ENCODE measurements at regions not wholly inside any gene's neighbourhood (a gene's known extent, or its start where the extent isn't known, plus 50 kb on each side); places are given as distances from the start of the nearest gene placed in this dataset.
A peak's percentile ranks its signal among the peaks of the same experiment; 100 is the strongest.
"Not testable (repeated sequence)": the region's sequence is repeated elsewhere in the genome, so short reads cannot be mapped to it uniquely, and the experiment has no call there.

DNA sequence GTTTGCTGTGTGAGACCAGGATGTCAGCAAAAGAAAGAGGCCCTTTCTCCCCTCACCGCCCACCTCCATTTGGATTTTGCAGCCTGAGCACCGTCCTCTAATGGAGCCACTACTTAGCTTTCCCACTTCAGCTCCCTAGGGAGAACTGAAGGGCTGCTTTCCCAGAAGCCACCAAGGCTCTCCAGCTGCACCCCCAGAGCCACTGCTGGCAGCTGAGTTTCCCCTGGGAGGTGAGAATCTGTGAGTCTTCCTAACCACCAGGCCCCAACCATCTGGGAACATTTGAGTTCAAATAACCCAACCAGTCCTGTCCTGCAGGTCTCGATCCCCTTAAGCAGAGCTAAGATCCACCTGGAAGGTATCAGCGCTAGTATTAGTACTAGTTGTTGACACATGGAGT lies 173.1 kb upstream of the USP9X start:
- no peaks in the 10 kb centered on the region for H3K4me1 ChIP-seq (replicated peaks in 1 of 2)
- no peak overlapping the region for H3K4me3 ChIP-seq
- in situ Hi-C loops (cut with MboI; ENCODE audit: low pct_unique_long_range_greater_than_20kb in 2 of 9, low sequenced_read_pairs in 9 of 9, unreplicated experiment in 9 of 9), result no loop called here
- 21 to 100% (median 63%) methylated on average over 1 to 3 of the region's 4 CpGs; no CpG with 5 or more reads in 5 of the 10 experiments for WGBS, 10 experiments
- H3K27ac ChIP-seq, result no peak overlapping the region
- no peak for ATAC-seq (replicated peaks in 6 of 8)

GRCh38 chrX:40912576-40912975 lies 172.7 kb upstream of the USP9X start:
- Histone ChIP-seq H3K4me3 (no peak overlapping the region), H3K4me1 (replicated peaks in 1 of 2) (no peaks in the 10 kb centered on the region), H3K27ac (no peak overlapping the region)
- WGBS, 10 experiments, result 20% methylated on average over 1 of the region's 4 CpGs; no CpG with 5 or more reads in 9 of the 10 experiments
- in situ Hi-C loops (cut with MboI; ENCODE audit: low pct_unique_long_range_greater_than_20kb in 2 of 9, low sequenced_read_pairs in 9 of 9, unreplicated experiment in 9 of 9), result no loop called here
- ATAC-seq (replicated peaks in 6 of 8), result peak in 2 of 8 experiments; percentile 22 to 66

DNA sequence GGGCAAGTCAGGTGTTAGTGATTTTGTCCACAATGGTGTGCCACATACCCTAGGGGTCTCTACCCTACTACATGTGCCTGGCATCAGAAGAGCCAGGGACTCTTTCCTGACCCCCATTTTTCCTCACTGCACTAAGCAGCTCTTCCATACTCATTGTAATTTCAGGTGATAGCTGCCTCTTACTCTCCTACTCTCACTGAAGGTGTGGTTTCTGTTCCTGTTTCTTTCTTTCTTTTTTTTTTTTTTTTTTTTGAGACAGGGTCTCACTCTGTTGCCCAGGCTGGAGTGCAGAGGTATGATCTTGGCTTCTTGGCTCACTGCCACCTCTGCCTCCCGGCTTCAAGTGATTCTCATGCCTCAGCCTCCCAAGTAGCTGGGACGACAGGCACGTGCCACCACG lies 164.9 kb upstream of the USP9X start:
- H3K27ac ChIP-seq, result no peak overlapping the region
- ATAC-seq (replicated peaks in 6 of 8), result no peak
- in situ Hi-C loops (cut with MboI; ENCODE audit: low pct_unique_long_range_greater_than_20kb in 2 of 9, low sequenced_read_pairs in 9 of 9, unreplicated experiment in 9 of 9), result no loop called here
- H3K4me1 ChIP-seq (replicated peaks in 1 of 2), result no peaks in the 10 kb centered on the region
- 100% methylated on average over 1 of the region's 4 CpGs; no CpG with 5 or more reads in 9 of the 10 experiments for WGBS, 10 experiments
- H3K4me3 ChIP-seq, result no peak overlapping the region

DNA sequence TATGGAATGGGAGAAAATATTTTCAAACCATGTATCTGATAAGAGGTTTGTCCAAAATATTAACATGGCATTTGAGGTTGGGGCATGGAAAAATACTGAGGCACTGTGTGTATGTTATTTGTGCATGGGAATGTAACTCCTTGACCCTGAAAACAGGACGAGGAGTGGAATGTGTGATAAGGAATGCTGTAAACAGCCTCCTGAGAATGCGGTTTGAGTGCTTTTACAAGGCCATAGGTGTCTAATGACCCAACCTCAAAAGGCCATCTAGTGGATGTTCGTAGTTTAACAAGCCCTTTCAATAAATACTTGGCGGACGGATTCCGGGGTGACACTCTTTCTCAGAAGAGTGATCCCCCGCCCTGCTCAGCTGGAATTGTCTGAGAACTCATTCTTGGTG lies 162.9 kb upstream of the USP9X start:
- Histone ChIP-seq H3K4me1 (replicated peaks in 1 of 2) (no peaks in the 10 kb centered on the region), H3K4me3 (no peak overlapping the region), H3K27ac (no peak overlapping the region)
- in situ Hi-C loops (cut with MboI; ENCODE audit: low pct_unique_long_range_greater_than_20kb in 2 of 9, low sequenced_read_pairs in 9 of 9, unreplicated experiment in 9 of 9), result no loop called here
- WGBS, 10 experiments, result 0 to 63% (median 20%) methylated on average over 1 to 7 of the region's 7 CpGs; no CpG with 5 or more reads in 6 of the 10 experiments
- ATAC-seq (replicated peaks in 6 of 8), result peak in 3 of 8 experiments; percentile 57 to 79 (median 59)

- 57 to 100% (median 67%) methylated on average over 1 of the region's 1 CpG; no CpG with 5 or more reads in 5 of the 10 experiments for WGBS, 10 experiments
- H3K4me3 ChIP-seq; H3K4me1 ChIP-seq (replicated peaks in 1 of 2); ATAC-seq (replicated peaks in 6 of 8); H3K27ac ChIP-seq; in situ Hi-C loops (cut with MboI; ENCODE audit: low pct_unique_long_range_greater_than_20kb in 2 of 9, low sequenced_read_pairs in 9 of 9, unreplicated experiment in 9 of 9): not testable (repeated sequence)
Observed at GRCh38 chrX:40926739-40927427, 158.4 kb upstream of the USP9X start.

GRCh38 chrX:40928076-40928475 lies 157.2 kb upstream of the USP9X start:
- in situ Hi-C loops (cut with MboI; ENCODE audit: low pct_unique_long_range_greater_than_20kb in 2 of 9, low sequenced_read_pairs in 9 of 9, unreplicated experiment in 9 of 9), result no loop called here
- no peaks in the 10 kb centered on the region for H3K4me1 ChIP-seq (replicated peaks in 1 of 2)
- no peak for ATAC-seq (replicated peaks in 6 of 8)
- no peak overlapping the region for H3K4me3 ChIP-seq
- no peak overlapping the region for H3K27ac ChIP-seq

GRCh38 chrX:40931921-40932320 lies 153.3 kb upstream of the USP9X start:
- H3K4me1 ChIP-seq (replicated peaks in 1 of 2), result no peaks in the 10 kb centered on the region
- no peak for ATAC-seq (replicated peaks in 6 of 8)
- H3K27ac ChIP-seq, result no peak overlapping the region
- no peak overlapping the region for H3K4me3 ChIP-seq
- in situ Hi-C loops (cut with MboI; ENCODE audit: low pct_unique_long_range_greater_than_20kb in 2 of 9, low sequenced_read_pairs in 9 of 9, unreplicated experiment in 9 of 9), result no loop called here
- WGBS, 10 experiments, result 71% methylated on average over 1 of the region's 2 CpGs; no CpG with 5 or more reads in 9 of the 10 experiments

GRCh38 chrX:40933132-40933705 lies 152.0 kb upstream of the USP9X start:
- Histone ChIP-seq H3K27ac (no peak overlapping the region), H3K4me1 (replicated peaks in 1 of 2) (no peaks in the 10 kb centered on the region), H3K4me3 (no peak overlapping the region)
- peak in 3 of 8 experiments; percentile 7 to 26 (median 12) for ATAC-seq (replicated peaks in 6 of 8)
- in situ Hi-C loops (cut with MboI; ENCODE audit: low pct_unique_long_range_greater_than_20kb in 2 of 9, low sequenced_read_pairs in 9 of 9, unreplicated experiment in 9 of 9), result no loop called here
- WGBS, 10 experiments, result 4 to 88% (median 39%) methylated on average over 1 to 7 of the region's 7 CpGs

DNA sequence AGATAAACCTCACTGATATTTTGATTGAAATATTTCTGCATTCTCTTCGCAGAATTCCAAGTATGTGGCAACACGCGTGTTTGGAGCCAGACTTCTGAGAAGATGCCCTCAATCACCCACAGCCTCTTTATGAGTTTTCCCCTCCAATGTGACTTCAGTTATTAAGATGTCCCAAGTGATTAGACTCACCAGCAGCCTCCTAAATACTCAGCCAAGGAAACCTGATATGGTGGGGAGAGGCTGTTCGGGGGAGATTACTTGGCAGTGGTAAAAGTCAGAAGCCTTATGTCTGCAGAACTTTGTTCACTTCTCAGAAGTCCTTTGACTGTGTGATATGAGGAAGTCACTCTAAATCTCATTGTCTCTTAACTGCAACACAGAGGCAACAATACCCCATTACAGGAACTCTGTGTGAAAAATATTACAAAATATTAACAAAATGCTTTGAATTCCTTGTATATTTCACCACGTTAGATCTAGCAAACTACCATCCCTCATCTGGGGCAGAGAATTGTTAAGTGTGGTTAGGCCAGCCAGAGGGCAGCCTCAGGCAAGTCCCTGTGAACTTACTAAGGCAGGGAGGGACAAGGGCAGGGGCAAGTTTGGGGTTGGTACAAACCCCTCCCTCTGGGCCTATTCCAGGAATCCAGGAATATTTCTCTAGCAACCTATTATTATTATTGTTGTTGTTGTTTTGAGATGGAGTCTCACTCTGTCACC lies 151.4 kb upstream of the USP9X start:
- in situ Hi-C loops (cut with MboI; ENCODE audit: low pct_unique_long_range_greater_than_20kb in 2 of 9, low sequenced_read_pairs in 9 of 9, unreplicated experiment in 9 of 9), result no loop called here
- Histone ChIP-seq H3K27ac (no peak overlapping the region), H3K4me1 (replicated peaks in 1 of 2) (no peaks in the 10 kb centered on the region), H3K4me3 (no peak overlapping the region)
- peak in 3 of 8 experiments; percentile 75 to 85 (median 81) for ATAC-seq (replicated peaks in 6 of 8)
- 0 to 77% (median 38%) methylated on average over 1 to 2 of the region's 5 CpGs; no CpG with 5 or more reads in 6 of the 10 experiments for WGBS, 10 experiments

DNA sequence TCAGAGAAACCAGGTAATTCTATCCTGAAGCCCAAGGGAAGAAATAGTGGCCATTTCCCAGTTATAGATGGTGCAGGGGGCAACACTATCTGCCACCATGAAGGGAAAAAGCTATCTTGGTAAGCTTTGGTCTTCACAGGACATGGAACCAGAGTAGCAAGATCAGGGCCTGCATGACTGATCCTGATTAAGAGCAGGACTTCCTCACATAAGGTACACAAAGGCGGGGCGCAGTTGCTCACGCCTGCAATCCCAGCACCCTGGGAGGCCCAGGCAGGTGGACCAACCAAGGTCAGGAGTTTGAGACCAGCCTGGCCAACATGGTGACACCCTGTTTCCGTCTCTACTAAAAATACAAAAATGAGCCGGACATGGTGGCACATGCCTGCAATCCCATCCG lies 148.4 kb upstream of the USP9X start:
- Histone ChIP-seq H3K4me1 (replicated peaks in 1 of 2) (no peaks in the 10 kb centered on the region), H3K27ac (no peak overlapping the region), H3K4me3 (no peak overlapping the region)
- in situ Hi-C loops (cut with MboI; ENCODE audit: low pct_unique_long_range_greater_than_20kb in 2 of 9, low sequenced_read_pairs in 9 of 9, unreplicated experiment in 9 of 9), result no loop called here
- no peak for ATAC-seq (replicated peaks in 6 of 8)
- 73% methylated on average over 4 of the region's 6 CpGs; no CpG with 5 or more reads in 9 of the 10 experiments for WGBS, 10 experiments

DNA sequence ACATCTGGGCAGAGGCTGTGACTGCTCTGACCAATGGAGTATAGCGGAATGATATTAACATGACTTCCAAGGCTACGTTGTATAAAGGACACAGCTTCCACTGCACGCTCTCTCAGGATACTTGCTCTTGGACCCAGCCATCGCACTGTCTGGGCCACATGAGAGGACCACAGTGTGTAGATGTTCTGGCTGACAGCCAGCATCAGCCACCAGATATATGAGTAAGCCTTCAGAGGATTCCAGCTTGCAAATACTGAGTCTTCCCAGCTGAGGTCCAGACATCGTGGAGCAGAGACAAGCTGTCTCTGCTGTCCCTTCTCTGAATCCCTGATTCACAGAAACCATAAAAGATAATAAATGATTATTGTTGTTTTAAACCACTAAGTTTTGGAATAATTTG lies 146.8 kb upstream of the USP9X start:
- Histone ChIP-seq H3K27ac (no peak overlapping the region), H3K4me3 (no peak overlapping the region), H3K4me1 (replicated peaks in 1 of 2) (no peaks in the 10 kb centered on the region)
- WGBS, 10 experiments, result 50 to 92% methylated on average over 2 to 3 of the region's 5 CpGs; no CpG with 5 or more reads in 8 of the 10 experiments
- peak in 3 of 8 experiments; percentile 24 to 63 (median 39) for ATAC-seq (replicated peaks in 6 of 8)
- in situ Hi-C loops (cut with MboI; ENCODE audit: low pct_unique_long_range_greater_than_20kb in 2 of 9, low sequenced_read_pairs in 9 of 9, unreplicated experiment in 9 of 9), result no loop called here

GRCh38 chrX:40943093-40943641 lies 142.1 kb upstream of the USP9X start:
- in situ Hi-C loops (cut with MboI; ENCODE audit: low pct_unique_long_range_greater_than_20kb in 2 of 9, low sequenced_read_pairs in 9 of 9, unreplicated experiment in 9 of 9), result no loop called here
- 80 to 100% (median 91%) methylated on average over 1 of the region's 1 CpG; no CpG with 5 or more reads in 6 of the 10 experiments for WGBS, 10 experiments
- Histone ChIP-seq H3K4me3 (no peak overlapping the region), H3K27ac (no peak overlapping the region), H3K4me1 (replicated peaks in 1 of 2) (no peaks in the 10 kb centered on the region)
- no peak for ATAC-seq (replicated peaks in 6 of 8)

GRCh38 chrX:40945361-40945713 lies 139.9 kb upstream of the USP9X start:
- WGBS, 10 experiments, result 0 to 55% (median 17%) methylated on average over 1 to 4 of the region's 5 CpGs; no CpG with 5 or more reads in 4 of the 10 experiments
- no peaks in the 10 kb centered on the region for H3K4me1 ChIP-seq (replicated peaks in 1 of 2)
- peak in 5 of 8 experiments; percentile 42 to 99 (median 98) for ATAC-seq (replicated peaks in 6 of 8)
- no peak overlapping the region for H3K4me3 ChIP-seq
- in situ Hi-C loops (cut with MboI; ENCODE audit: low pct_unique_long_range_greater_than_20kb in 2 of 9, low sequenced_read_pairs in 9 of 9, unreplicated experiment in 9 of 9), result no loop called here
- H3K27ac ChIP-seq, result no peak overlapping the region

All from motor neuron (in vitro differentiated cells).